ENCODE measurements at regions not wholly inside any gene's neighbourhood (a gene's known extent, or its start where the extent isn't known, plus 50 kb on each side); places are given as distances from the start of the nearest gene placed in this dataset.

- Mint-ChIP-seq H3K4me1 (no peaks in the 10 kb centered on the region; the same call in 2 of the 3 replicates), H3K36me3 (ENCODE audit: low read depth) (no peaks in the 10 kb centered on the region), H3K27me3 (ENCODE audit: insufficient read depth, low read depth, poor library complexity) (no peaks in the 10 kb centered on the region), H3K4me3 (no peak overlapping the region), H3K9me3 (0 out of 3 replicates have a peak, but pooled peaks cover under 1% of the 10 kb centered on the region), H3K27ac (no peak overlapping the region)
- H4K20me1 ChIP-seq (replicated peaks; ENCODE audit: insufficient read depth): no peaks in the 10 kb centered on the region
- TF ChIP-seq ZNF462 (CRISPR knock-in tag; IDR thresholded peaks at IDR 0.05) (no peak), POLR2AphosphoS5 (IDR thresholded peaks at IDR 0.05; ENCODE audit: low read depth) (no peak), NANOG (IDR thresholded peaks at IDR 0.05; ENCODE audit: borderline replicate concordance) (no peak), ZNF114 (CRISPR knock-in tag; IDR thresholded peaks at IDR 0.05) (no peak)
- TF ChIP-seq, protein P1, sequence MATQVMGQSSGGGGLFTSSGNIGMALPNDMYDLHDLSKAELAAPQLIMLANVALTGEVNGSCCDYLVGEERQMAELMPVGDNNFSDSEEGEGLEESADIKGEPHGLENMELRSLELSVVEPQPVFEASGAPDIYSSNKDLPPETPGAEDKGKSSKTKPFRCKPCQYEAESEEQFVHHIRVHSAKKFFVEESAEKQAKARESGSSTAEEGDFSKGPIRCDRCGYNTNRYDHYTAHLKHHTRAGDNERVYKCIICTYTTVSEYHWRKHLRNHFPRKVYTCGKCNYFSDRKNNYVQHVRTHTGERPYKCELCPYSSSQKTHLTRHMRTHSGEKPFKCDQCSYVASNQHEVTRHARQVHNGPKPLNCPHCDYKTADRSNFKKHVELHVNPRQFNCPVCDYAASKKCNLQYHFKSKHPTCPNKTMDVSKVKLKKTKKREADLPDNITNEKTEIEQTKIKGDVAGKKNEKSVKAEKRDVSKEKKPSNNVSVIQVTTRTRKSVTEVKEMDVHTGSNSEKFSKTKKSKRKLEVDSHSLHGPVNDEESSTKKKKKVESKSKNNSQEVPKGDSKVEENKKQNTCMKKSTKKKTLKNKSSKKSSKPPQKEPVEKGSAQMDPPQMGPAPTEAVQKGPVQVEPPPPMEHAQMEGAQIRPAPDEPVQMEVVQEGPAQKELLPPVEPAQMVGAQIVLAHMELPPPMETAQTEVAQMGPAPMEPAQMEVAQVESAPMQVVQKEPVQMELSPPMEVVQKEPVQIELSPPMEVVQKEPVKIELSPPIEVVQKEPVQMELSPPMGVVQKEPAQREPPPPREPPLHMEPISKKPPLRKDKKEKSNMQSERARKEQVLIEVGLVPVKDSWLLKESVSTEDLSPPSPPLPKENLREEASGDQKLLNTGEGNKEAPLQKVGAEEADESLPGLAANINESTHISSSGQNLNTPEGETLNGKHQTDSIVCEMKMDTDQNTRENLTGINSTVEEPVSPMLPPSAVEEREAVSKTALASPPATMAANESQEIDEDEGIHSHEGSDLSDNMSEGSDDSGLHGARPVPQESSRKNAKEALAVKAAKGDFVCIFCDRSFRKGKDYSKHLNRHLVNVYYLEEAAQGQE (IDR thresholded peaks at IDR 0.05; ENCODE audit: unreplicated experiment): no peak
- DNase-seq (ENCODE audit: low spot score) (no peak), ATAC-seq (no peak)
- no peak overlapping the region for H3K27ac ChIP-seq (ENCODE audit: low read depth)
- no peaks in the 10 kb centered on the region for H3K4me1 ChIP-seq (ENCODE audit: insufficient read depth)
- H3K27me3 ChIP-seq (ENCODE audit: insufficient read depth): no peaks in the 10 kb centered on the region
- H3K79me2 ChIP-seq (replicated peaks; ENCODE audit: insufficient read depth): no peaks in the 10 kb centered on the region
- H3K9me2 ChIP-seq (ENCODE audit: insufficient read depth): peaks cover 11% of the 10 kb centered on the region; the same call in 1 of the 2 replicates
- H3F3A ChIP-seq (replicated peaks; ENCODE audit: low read depth): no peaks in the 10 kb centered on the region
- no peak overlapping the region for H2AFZ ChIP-seq
- no peak overlapping the region for H3K4me2 ChIP-seq
- no peaks in the 10 kb centered on the region for H3K36me3 ChIP-seq (ENCODE audit: insufficient read depth)
- H3K4me3 ChIP-seq: no peak overlapping the region
Observed at GRCh38 chr7:46383605-46384004, 462.5 kb upstream of the IGFBP3 start.
